SK-N-MC (cell line): ENCODE measurements at regions not wholly inside any gene's neighbourhood (a gene's known extent, or its start where the extent isn't known, plus 50 kb on each side); places are given as distances from the start of the nearest gene placed in this dataset.

ENCODE experiments used
- EZH2 ChIP-seq: fragments of 200-600 bp; sonication (generic); IDR thresholded peaks from one replicate; pipeline ENCODE4 v1.6.1; 2017; ENCODE audit warnings: antibody characterized with exemption
- POLR2AphosphoS5 ChIP-seq: IDR thresholded peaks from 2 replicates; pipeline ENCODE4 v1.6.1; 2012; ENCODE audit warnings: mild to moderate bottlenecking, low read depth, low read length, borderline replicate concordance

DNA sequence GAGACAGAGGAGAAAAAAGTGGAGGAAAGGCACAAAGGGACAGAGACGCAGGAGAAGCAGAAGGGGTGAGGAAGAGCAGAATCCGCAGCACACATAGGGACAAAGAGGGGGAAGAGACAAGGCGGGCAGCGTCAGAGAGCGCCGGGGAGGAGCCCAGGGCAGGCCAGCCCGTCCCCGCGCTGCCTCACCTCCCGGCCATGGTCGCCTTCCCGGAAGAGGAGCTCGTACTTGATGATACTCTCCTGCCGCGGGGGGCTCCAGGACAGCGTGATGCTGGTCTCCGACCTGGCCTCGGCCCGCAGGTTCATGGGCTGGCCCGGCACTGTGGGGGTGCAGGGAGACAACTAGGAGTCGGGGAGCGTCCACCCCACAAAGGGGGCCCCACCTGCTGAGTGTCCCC lies 100.6 kb downstream of the PTPRS start:
- TF ChIP-seq EZH2 (no peak), POLR2AphosphoS5 (no peak)
